PC-9 (cell line): ENCODE measurements at regions not wholly inside any gene's neighbourhood (a gene's known extent, or its start where the extent isn't known, plus 50 kb on each side); places are given as distances from the start of the nearest gene placed in this dataset.

Experiments
- EZH2 ChIP-seq: fragments of 200-600 bp; sonication (generic); IDR thresholded peaks from 2 replicates; pipeline ENCODE4 v1.8.0; 2017; ENCODE audit warnings: antibody characterized with exemption, low read depth
- TF ChIP-seq, protein P1 (sequence below): fragments of 200-600 bp; sonication (generic); conservative IDR thresholded peaks from 2 replicates; pipeline ENCODE4 v1.6.1; 2017; ENCODE audit warnings: mixed run types, antibody characterized with exemption, mild to moderate bottlenecking, moderate library complexity

DNA sequence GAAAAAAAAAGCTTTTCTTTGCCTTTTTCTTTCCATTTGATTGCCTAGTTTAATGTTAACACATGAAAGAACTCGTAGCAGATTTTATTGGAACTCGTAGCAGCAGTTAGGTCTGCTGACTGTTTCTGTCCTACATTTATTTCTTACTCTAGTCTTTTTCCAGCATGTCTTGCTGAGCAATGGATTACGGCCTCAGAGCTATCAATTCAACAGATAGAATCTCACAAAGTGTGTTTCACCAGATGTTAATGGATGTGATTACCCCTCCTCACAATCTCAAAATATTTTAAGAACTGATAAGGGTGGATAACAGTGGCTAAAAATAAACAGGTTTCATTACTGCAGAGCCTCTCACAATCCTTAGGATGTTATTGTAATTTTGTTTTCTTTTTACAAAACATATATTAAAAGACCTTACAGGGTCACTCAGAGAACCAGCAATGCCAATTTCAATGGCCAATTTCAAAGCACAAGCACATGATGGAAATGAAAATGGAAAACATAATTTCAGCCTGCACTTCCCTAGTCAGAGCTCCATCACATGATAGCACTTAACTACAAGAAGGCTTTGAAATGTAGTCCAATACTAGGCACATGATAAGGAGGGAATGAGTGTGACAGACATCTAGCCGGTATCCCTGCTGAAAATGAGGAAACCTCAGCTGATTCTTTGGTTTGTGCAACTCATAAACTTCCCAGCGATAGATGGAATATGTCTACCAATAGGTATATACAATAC lies 838.1 kb upstream of the SEMA6D start:
- TF ChIP-seq, protein P1, sequence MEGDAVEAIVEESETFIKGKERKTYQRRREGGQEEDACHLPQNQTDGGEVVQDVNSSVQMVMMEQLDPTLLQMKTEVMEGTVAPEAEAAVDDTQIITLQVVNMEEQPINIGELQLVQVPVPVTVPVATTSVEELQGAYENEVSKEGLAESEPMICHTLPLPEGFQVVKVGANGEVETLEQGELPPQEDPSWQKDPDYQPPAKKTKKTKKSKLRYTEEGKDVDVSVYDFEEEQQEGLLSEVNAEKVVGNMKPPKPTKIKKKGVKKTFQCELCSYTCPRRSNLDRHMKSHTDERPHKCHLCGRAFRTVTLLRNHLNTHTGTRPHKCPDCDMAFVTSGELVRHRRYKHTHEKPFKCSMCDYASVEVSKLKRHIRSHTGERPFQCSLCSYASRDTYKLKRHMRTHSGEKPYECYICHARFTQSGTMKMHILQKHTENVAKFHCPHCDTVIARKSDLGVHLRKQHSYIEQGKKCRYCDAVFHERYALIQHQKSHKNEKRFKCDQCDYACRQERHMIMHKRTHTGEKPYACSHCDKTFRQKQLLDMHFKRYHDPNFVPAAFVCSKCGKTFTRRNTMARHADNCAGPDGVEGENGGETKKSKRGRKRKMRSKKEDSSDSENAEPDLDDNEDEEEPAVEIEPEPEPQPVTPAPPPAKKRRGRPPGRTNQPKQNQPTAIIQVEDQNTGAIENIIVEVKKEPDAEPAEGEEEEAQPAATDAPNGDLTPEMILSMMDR = no peak
- TF ChIP-seq EZH2 = no peak
